GM18519 (cell line): ENCODE measurements at regions not wholly inside any gene's neighbourhood (a gene's known extent, or its start where the extent isn't known, plus 50 kb on each side); places are given as distances from the start of the nearest gene placed in this dataset.
"Not testable (repeated sequence)": the region's sequence is repeated elsewhere in the genome, so short reads cannot be mapped to it uniquely, and the experiment has no call there.

Experiments
- ATAC-seq: cut with Tn5 transposase; IDR thresholded peaks from one replicate; pipeline ENCODE4 v1.9.1; 2021; ENCODE audit warnings: mild to moderate bottlenecking, moderate library complexity; ENCODE audit not compliant: unreplicated experiment, low FRiP score

GRCh38 chr4:81590596-81590995 lies 118.9 kb upstream of the RASGEF1B start:
- ATAC-seq = no peak

GRCh38 chr4:81589262-81589661 lies 117.6 kb upstream of the RASGEF1B start:
- no peak for ATAC-seq

GRCh38 chr4:81586706-81587105 lies 115.0 kb upstream of the RASGEF1B start:
- ATAC-seq = no peak

GRCh38 chr4:81580994-81581374 lies 109.3 kb upstream of the RASGEF1B start:
- ATAC-seq = not testable (repeated sequence)

GRCh38 chr4:81580346-81580993 lies 108.8 kb upstream of the RASGEF1B start:
- ATAC-seq = no peak

- no peak for ATAC-seq
Measured at GRCh38 chr4:81577392-81577791, 105.7 kb upstream of the RASGEF1B start.

- no peak for ATAC-seq
Measured at GRCh38 chr4:81574991-81575390, 103.3 kb upstream of the RASGEF1B start.

GRCh38 chr4:81573840-81574239 lies 102.1 kb upstream of the RASGEF1B start:
- no peak for ATAC-seq

- ATAC-seq = no peak
Measured at GRCh38 chr4:81572402-81572801, 100.7 kb upstream of the RASGEF1B start.

GRCh38 chr4:81571105-81571504 lies 99.4 kb upstream of the RASGEF1B start:
- ATAC-seq = no peak

GRCh38 chr4:81566161-81566591 lies 94.5 kb upstream of the RASGEF1B start:
- no peak for ATAC-seq

- ATAC-seq = no peak
Measured at GRCh38 chr4:81565142-81565870, 93.6 kb upstream of the RASGEF1B start.

GRCh38 chr4:81564025-81564424 lies 92.3 kb upstream of the RASGEF1B start:
- no peak for ATAC-seq

- peak; percentile 96 for ATAC-seq
Measured at GRCh38 chr4:81562093-81562492, 90.4 kb upstream of the RASGEF1B start.

- ATAC-seq = no peak
Measured at GRCh38 chr4:81557306-81557705, 85.6 kb upstream of the RASGEF1B start.

- no peak for ATAC-seq
Measured at GRCh38 chr4:81555489-81555888, 83.8 kb upstream of the RASGEF1B start.

GRCh38 chr4:81552086-81552485 lies 80.4 kb upstream of the RASGEF1B start:
- ATAC-seq = no peak

GRCh38 chr4:81550388-81550859 lies 78.7 kb upstream of the RASGEF1B start:
- no peak for ATAC-seq

- no peak for ATAC-seq
Measured at GRCh38 chr4:81549984-81550383, 78.3 kb upstream of the RASGEF1B start.

- ATAC-seq = no peak
Measured at GRCh38 chr4:81546777-81547176, 75.1 kb upstream of the RASGEF1B start.

- no peak for ATAC-seq
Measured at GRCh38 chr4:81541161-81541945, 69.6 kb upstream of the RASGEF1B start.
